SK-N-SH treated with all-trans-retinoic acid at 6 μM for 48 hours (cell line): ENCODE measurements at regions not wholly inside any gene's neighbourhood (a gene's known extent, or its start where the extent isn't known, plus 50 kb on each side); places are given as distances from the start of the nearest gene placed in this dataset.

Source experiments
- ARNTL ChIP-seq: fragments of 450-650 bp; formaldehyde crosslinking; IDR thresholded peaks from 2 replicates; pipeline ENCODE4 v1.5.0; 2020; ENCODE audit warnings: low read depth, mild to moderate bottlenecking, moderate library complexity, borderline replicate concordance
- PPARA ChIP-seq: fragments of 250-450 bp; sonication (Bioruptor Pico); IDR thresholded peaks from 2 replicates; pipeline ENCODE4 v1.5.0; 2020; ENCODE audit warnings: mild to moderate bottlenecking, borderline replicate concordance
- TF ChIP-seq, protein P1 (sequence below): fragments of 250-450 bp; sonication (Bioruptor Pico); IDR thresholded peaks from 2 replicates; pipeline ENCODE4 v1.5.0; 2020; ENCODE audit warnings: mild to moderate bottlenecking, moderate library complexity

DNA sequence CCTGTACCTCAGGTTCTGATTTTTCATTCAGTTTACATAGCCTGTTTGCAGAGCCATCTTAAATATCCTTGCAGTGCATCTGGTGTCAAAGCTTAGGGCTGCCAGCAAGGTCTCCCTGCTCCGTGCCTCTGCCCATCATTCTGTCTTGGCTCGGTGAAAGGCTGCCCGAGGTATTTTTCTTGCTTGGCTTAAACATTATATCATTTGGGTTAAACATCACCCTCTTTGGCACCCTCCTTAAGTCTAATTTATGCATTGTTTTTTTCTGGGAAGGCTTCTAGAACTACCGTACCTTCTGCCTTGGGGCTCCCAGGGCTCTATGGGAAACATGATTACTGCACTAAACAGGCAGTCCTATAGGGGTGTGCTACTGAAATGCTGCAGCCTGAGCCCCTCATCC is 158.6 kb upstream of the CELF4 start:
- no peak for TF ChIP-seq ARNTL (CRISPR knock-in tag)
- TF ChIP-seq, protein P1, sequence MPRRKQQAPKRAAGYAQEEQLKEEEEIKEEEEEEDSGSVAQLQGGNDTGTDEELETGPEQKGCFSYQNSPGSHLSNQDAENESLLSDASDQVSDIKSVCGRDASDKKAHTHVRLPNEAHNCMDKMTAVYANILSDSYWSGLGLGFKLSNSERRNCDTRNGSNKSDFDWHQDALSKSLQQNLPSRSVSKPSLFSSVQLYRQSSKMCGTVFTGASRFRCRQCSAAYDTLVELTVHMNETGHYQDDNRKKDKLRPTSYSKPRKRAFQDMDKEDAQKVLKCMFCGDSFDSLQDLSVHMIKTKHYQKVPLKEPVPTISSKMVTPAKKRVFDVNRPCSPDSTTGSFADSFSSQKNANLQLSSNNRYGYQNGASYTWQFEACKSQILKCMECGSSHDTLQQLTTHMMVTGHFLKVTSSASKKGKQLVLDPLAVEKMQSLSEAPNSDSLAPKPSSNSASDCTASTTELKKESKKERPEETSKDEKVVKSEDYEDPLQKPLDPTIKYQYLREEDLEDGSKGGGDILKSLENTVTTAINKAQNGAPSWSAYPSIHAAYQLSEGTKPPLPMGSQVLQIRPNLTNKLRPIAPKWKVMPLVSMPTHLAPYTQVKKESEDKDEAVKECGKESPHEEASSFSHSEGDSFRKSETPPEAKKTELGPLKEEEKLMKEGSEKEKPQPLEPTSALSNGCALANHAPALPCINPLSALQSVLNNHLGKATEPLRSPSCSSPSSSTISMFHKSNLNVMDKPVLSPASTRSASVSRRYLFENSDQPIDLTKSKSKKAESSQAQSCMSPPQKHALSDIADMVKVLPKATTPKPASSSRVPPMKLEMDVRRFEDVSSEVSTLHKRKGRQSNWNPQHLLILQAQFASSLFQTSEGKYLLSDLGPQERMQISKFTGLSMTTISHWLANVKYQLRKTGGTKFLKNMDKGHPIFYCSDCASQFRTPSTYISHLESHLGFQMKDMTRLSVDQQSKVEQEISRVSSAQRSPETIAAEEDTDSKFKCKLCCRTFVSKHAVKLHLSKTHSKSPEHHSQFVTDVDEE, result no peak
- TF ChIP-seq PPARA (CRISPR knock-in tag), result no peak
